ENCODE measurements at regions not wholly inside any gene's neighbourhood (a gene's known extent, or its start where the extent isn't known, plus 50 kb on each side); places are given as distances from the start of the nearest gene placed in this dataset.

GRCh38 chr9:126017758-126018157 is 270.6 kb downstream of the PBX3 start:
- DNase-seq = no peak

GRCh38 chr9:126020836-126021235 is 273.7 kb downstream of the PBX3 start:
- no peak for DNase-seq

- no peak for DNase-seq
Measured at GRCh38 chr9:126023962-126024361, 276.8 kb downstream of the PBX3 start.

GRCh38 chr9:126024581-126025230 is 277.5 kb downstream of the PBX3 start:
- DNase-seq = no peak

- no peak for DNase-seq
Measured at GRCh38 chr9:126025991-126026390, 278.8 kb downstream of the PBX3 start.

GRCh38 chr9:126027566-126027965 is 280.4 kb downstream of the PBX3 start:
- no peak for DNase-seq

- DNase-seq = no peak
Measured at GRCh38 chr9:126028746-126029145, 281.6 kb downstream of the PBX3 start.

- DNase-seq = no peak
Measured at GRCh38 chr9:126030716-126031115, 283.5 kb downstream of the PBX3 start.

- DNase-seq = no peak
Measured at GRCh38 chr9:126031116-126031515, 283.9 kb downstream of the PBX3 start.

- DNase-seq = no peak
Measured at GRCh38 chr9:126032135-126032534, 285.0 kb downstream of the PBX3 start.

- no peak for DNase-seq
Measured at GRCh38 chr9:126033318-126033717, 286.1 kb downstream of the PBX3 start.

- no peak for DNase-seq
Measured at GRCh38 chr9:126033956-126034355, 286.8 kb downstream of the PBX3 start.

GRCh38 chr9:126036881-126037291 is 289.7 kb downstream of the PBX3 start:
- DNase-seq = no peak

- DNase-seq = no peak
Measured at GRCh38 chr9:126038790-126039189, 287.8 kb upstream of the MVB12B start.

GRCh38 chr9:126043681-126044080 is 282.9 kb upstream of the MVB12B start:
- no peak for DNase-seq

- DNase-seq = no peak
Measured at GRCh38 chr9:126049088-126049487, 277.5 kb upstream of the MVB12B start.

GRCh38 chr9:126049896-126050604 is 276.6 kb upstream of the MVB12B start:
- DNase-seq = no peak

- no peak for DNase-seq
Measured at GRCh38 chr9:126050605-126050990, 276.0 kb upstream of the MVB12B start.

- no peak for DNase-seq
Measured at GRCh38 chr9:126051446-126052130, 275.0 kb upstream of the MVB12B start.

GRCh38 chr9:126052791-126053190 is 273.8 kb upstream of the MVB12B start:
- DNase-seq = no peak

GRCh38 chr9:126053913-126054312 is 272.7 kb upstream of the MVB12B start:
- no peak for DNase-seq

GRCh38 chr9:126055381-126055985 is 271.1 kb upstream of the MVB12B start:
- no peak for DNase-seq

- no peak for DNase-seq
Measured at GRCh38 chr9:126056312-126057021, 270.2 kb upstream of the MVB12B start.
